Stimulated activated memory B cell treated with anti-CD40 and anti-IgM and Interleukin-4, amounts not matched to agents 10 μg/mL and 1 μg/mL and 100 μg/mL, for 72 hours (primary cell): ENCODE measurements at regions not wholly inside any gene's neighbourhood (a gene's known extent, or its start where the extent isn't known, plus 50 kb on each side); places are given as distances from the start of the nearest gene placed in this dataset.
A peak's percentile ranks its signal among the peaks of the same experiment; 100 is the strongest.
"Not testable (repeated sequence)": the region's sequence is repeated elsewhere in the genome, so short reads cannot be mapped to it uniquely, and the experiment has no call there.

ENCODE experiments used
- ATAC-seq: fragments of 150-1000 bp; cut with Tn5 transposase; 2 replicates; pipeline ENCODE4 v1.10.0; 2021
- H3K27ac Mint-ChIP-seq: one replicate; pipeline ENCODE4 v1.8.0; 2022; ENCODE audit warnings: mild to moderate bottlenecking, mixed read lengths
- H3K27me3 Mint-ChIP-seq: one replicate; pipeline ENCODE4 v1.8.0; 2022; ENCODE audit warnings: mixed read lengths
- H3K36me3 Mint-ChIP-seq: one replicate; pipeline ENCODE4 v1.8.0; 2022; ENCODE audit warnings: mixed read lengths
- H3K4me1 Mint-ChIP-seq: one replicate; pipeline ENCODE4 v1.8.0; 2022; ENCODE audit warnings: mixed read lengths
- H3K4me3 Mint-ChIP-seq: one replicate; pipeline ENCODE4 v1.8.0; 2022; ENCODE audit warnings: mild to moderate bottlenecking, moderate library complexity, mixed read lengths
- H3K9me3 Mint-ChIP-seq: one replicate; pipeline ENCODE4 v1.8.0; 2022; ENCODE audit warnings: mixed read lengths

DNA sequence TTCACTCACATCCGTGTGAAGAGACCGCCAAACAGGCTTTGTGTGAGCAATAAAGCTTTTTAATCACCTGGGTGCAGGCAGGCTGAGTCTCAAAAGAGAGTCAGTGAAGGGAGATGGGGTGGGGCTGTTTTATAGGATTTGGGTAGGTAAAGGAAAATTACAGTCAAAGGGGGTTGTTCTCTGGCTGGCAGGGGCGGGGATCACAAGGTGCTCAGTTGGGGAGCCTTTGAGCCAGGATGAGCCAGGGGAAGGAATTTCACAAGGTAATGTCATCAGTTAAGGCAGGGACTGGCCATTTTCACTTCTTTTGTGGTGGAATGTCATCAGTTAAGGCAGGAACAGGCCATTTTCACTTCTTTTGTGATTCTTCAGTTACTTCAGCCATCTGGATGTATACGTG lies 210.3 kb upstream of the ELL2 start:
- not testable (repeated sequence) for H3K27ac Mint-ChIP-seq, H3K36me3 Mint-ChIP-seq, H3K27me3 Mint-ChIP-seq, H3K4me3 Mint-ChIP-seq, H3K9me3 Mint-ChIP-seq, ATAC-seq, H3K4me1 Mint-ChIP-seq

DNA sequence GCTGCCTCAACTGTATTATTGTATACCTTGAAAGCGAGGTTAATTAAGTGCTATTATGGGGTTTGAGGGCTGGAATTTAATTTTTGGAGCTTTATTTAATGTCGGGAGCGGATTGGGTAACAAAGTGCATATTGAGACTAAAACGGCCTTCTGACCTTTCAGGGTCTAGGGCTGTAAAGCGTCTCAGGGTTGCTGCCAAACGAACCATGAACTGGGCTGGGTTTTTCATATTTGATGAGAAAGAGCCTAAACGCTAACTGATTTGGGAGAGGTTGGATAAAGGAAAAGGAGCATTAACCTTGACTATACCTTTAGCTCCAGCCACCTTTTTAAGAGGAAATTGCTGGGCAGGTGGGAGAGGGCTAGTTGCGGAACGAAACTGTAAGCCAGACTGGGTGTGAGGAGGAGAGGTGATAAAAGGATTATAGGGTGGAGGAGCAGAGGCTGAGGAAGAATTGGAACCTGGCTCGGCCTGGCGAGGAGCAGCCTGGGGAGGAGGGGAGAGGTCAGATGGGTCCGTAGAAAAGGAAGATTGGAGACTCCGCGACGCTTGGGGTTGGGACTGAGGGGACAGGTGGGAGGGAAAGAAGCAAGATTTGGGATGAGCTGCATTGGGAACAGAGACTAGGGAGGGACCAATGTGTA lies 209.0 kb upstream of the ELL2 start:
- ATAC-seq, H3K27me3 Mint-ChIP-seq, H3K4me1 Mint-ChIP-seq, H3K9me3 Mint-ChIP-seq, H3K4me3 Mint-ChIP-seq, H3K36me3 Mint-ChIP-seq, H3K27ac Mint-ChIP-seq: not testable (repeated sequence)

DNA sequence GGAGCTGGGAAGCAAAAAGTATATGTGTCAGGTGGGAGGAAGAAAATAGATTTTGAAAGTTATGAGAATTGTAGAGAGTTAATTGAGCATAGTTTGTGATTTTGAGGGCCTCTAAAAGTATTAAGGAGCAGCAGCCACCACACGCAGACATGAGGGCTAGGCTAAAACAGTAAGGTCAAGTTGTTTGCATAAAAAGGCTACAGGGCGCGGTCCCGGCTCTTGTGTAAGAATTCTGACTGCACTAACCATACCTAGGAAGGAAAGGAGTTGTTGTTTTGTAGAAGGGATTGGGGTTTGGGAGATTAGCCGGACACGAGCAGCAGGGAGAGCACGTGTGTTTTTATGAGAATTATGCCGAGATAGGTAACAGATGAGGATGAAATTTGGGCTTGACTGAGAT lies 207.2 kb upstream of the ELL2 start:
- not testable (repeated sequence) for H3K4me1 Mint-ChIP-seq, ATAC-seq, H3K36me3 Mint-ChIP-seq, H3K27ac Mint-ChIP-seq, H3K9me3 Mint-ChIP-seq, H3K4me3 Mint-ChIP-seq
- peaks cover 11% of the 10 kb centered on the region for H3K27me3 Mint-ChIP-seq

DNA sequence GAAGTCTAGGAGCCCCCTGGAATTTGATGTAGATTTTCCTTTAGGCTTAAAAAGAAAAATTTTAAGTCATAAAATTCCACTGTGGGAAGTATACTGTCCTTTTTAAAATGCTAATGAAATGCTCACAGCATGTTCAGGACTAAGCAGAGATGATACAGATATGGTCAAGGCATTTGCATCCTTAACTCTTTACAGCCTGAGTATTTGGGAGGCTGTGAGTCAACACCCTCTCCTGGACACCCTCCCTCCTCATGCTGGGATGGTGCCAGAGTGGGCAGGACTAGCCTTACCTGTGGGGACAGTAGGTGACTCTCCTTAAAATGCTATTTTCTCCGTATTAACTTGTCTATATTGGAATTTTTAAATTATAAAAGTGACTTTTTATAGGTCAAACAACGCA lies 197.4 kb upstream of the ELL2 start:
- H3K9me3 Mint-ChIP-seq = no peaks in the 10 kb centered on the region
- H3K4me1 Mint-ChIP-seq = no peaks in the 10 kb centered on the region
- no peak overlapping the region for H3K27ac Mint-ChIP-seq
- peaks cover under 1% of the 10 kb centered on the region for H3K27me3 Mint-ChIP-seq
- no peak for ATAC-seq
- H3K4me3 Mint-ChIP-seq = no peak overlapping the region
- no peaks in the 10 kb centered on the region for H3K36me3 Mint-ChIP-seq

DNA sequence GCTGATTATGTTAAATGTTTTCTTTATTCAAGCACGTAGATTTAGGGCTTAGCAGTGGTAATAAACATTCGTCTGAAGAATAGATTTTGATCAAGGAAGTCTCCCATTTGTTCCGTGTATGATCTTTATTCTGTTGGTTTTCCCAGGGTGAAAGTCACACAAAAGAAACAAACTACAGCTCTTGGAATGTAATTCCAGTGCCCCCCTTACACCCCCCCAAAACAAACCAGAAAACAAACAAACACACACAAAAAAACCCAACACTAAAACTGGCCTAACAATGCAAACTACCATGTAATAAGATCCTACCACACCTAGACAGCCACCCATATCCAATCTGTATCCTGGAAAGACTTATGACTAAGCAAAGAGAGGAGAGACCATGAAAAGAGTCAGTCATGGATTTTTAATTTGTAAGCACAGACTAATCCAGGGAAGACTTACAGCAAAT lies 196.2 kb upstream of the ELL2 start:
- H3K4me3 Mint-ChIP-seq = no peak overlapping the region
- no peak for ATAC-seq
- no peaks in the 10 kb centered on the region for H3K36me3 Mint-ChIP-seq
- no peaks in the 10 kb centered on the region for H3K27me3 Mint-ChIP-seq
- no peaks in the 10 kb centered on the region for H3K9me3 Mint-ChIP-seq
- H3K4me1 Mint-ChIP-seq = no peaks in the 10 kb centered on the region
- H3K27ac Mint-ChIP-seq = no peak overlapping the region

DNA sequence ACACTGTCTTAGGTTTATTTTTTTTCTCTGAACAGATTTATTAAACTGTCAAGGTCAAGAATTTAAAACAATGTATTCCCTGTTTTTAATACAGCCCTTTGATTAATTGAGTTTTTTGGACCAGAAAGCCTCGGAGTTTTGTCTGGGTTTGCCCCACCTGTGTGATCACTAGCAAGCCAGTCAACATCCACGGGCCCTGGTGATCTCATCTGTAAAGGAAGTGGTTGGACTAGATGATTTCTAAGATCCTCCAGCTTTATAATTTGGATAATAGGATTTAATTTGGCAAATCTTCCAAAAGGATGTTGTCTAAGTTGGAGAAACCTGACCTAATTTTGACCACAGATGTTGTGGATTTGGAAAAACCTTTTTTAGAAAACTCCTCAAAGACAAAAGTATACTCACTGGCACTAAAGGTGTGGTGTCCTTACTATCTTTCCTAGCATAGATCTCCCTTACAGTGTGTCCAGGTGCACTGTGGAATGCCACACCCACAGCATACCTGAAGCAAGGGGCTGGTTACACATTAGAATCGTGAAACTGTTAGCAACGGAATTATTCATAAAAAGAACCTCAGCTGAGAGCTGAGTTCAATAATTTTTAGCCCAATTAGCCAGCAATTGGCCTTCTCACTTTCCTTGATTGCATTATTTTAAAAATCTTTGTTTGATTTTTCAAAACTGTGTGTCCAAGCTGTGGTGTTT lies 195.6 kb upstream of the ELL2 start:
- no peak for ATAC-seq

DNA sequence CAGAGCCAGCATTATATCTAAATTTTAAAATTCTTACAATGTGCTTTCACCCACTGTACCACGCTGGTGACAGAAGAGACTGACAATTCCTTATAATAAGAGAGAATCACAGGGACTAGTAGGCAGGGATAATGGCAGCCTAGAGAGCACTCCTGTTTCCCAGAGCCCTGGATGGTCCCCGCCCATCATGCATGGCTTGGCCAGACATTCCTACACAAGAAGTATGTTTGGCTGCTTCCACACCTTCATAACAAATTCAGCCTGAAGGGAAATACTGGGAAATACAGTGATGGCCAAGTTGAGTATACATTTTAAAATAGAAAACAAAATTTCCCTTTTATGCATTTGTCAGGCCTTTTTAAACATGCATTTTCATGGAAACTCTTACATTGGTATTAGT lies 193.5 kb upstream of the ELL2 start:
- Mint-ChIP-seq H3K27me3 (no peaks in the 10 kb centered on the region), H3K36me3 (no peaks in the 10 kb centered on the region), H3K9me3 (no peaks in the 10 kb centered on the region), H3K27ac (no peak overlapping the region), H3K4me1 (no peaks in the 10 kb centered on the region), H3K4me3 (no peak overlapping the region)
- ATAC-seq = no peak

More for the DNA sequence above, 195.6 kb upstream of the ELL2 start:
- H3K36me3 Mint-ChIP-seq = no peaks in the 10 kb centered on the region
- H3K27ac Mint-ChIP-seq = no peak overlapping the region
- H3K4me1 Mint-ChIP-seq = no peaks in the 10 kb centered on the region
- H3K4me3 Mint-ChIP-seq = no peak overlapping the region
- no peaks in the 10 kb centered on the region for H3K9me3 Mint-ChIP-seq
- H3K27me3 Mint-ChIP-seq = no peaks in the 10 kb centered on the region

DNA sequence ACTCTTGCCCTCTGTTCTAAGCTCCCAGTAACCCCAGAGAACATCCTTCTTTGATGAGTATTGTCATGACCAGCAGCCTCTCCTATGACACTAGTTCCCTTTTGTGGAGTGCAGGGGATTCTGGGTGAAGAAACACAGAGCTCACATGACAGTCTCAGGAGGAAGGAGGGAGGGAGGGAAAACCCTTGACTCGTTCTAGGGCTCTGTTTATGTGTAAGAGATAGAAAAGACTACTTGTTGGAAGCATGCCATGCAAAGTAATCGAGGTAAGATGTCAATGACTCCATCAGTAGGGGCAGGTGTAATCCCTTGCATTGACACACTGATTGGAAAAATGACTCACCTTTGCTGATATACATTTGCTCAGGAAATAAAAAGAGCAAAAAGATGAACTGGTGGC lies 190.2 kb upstream of the ELL2 start:
- Mint-ChIP-seq H3K9me3 (no peaks in the 10 kb centered on the region), H3K27me3 (no peaks in the 10 kb centered on the region), H3K27ac (no peak overlapping the region), H3K4me3 (no peak overlapping the region), H3K4me1 (no peaks in the 10 kb centered on the region), H3K36me3 (no peaks in the 10 kb centered on the region)
- peak; percentile 61 for ATAC-seq

DNA sequence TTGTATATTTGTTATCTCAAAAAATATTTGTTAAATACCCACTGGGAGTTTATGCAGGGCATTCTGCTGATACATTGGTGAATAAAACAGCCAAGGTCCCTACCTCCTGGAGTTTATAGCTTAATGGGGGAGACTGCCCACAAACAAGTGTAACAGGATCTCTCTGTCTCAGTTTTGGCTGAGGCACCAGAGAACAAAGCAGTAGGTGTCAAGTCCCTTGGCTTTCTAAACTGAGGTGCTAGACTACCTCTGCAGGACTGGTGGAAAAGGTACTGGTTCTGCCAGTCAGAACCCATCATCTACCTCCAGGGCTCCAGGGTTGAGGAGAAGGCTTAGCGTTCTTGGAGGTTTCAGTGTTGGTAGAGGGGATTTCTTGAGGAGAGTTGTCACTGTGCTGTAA lies 188.4 kb upstream of the ELL2 start:
- Mint-ChIP-seq H3K9me3 (no peaks in the 10 kb centered on the region), H3K4me3 (no peak overlapping the region), H3K36me3 (no peaks in the 10 kb centered on the region), H3K27ac (no peak overlapping the region), H3K27me3 (no peaks in the 10 kb centered on the region), H3K4me1 (no peaks in the 10 kb centered on the region)
- no peak for ATAC-seq

DNA sequence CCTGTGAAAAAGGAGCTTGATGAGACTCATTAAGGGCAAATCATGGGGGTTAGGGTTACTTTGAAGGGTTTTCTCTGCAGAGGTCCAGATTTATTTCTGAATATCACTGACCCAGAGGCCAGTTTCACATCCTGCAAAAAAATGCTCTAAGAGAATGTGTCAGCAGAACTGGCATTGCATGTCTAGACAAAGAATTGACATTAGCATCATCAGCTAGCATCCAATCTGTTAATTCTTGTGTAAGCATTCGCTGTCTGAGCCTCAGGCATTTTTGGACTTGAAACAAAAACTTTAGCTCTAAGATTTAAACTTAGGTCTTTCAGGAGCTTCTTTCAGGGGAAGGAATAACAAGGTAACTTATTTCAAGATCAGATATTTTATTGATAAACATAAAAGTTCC lies 187.9 kb upstream of the ELL2 start:
- Mint-ChIP-seq H3K9me3 (no peaks in the 10 kb centered on the region), H3K4me3 (no peak overlapping the region), H3K4me1 (no peaks in the 10 kb centered on the region), H3K36me3 (no peaks in the 10 kb centered on the region), H3K27me3 (no peaks in the 10 kb centered on the region), H3K27ac (no peak overlapping the region)
- ATAC-seq = no peak

DNA sequence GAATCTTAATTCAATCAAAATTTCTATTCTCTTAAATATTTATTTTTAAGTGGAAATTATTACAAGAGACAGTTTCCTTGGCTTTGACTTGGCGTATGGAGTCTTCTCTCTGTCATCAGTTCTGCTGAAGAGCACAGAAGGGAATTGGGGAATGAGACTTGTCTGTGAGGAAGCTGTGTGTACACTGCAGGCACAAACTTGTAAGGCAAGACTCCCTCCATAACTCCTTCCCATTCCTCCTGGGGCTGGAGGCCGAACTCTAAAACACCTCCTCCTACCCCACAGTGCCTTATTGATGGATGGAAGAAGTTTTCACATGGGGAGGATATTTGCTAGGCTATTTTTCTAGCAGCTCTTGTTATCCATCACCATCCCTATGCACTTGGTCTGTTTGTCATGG lies 187.4 kb upstream of the ELL2 start:
- H3K27me3 Mint-ChIP-seq = no peaks in the 10 kb centered on the region
- no peaks in the 10 kb centered on the region for H3K36me3 Mint-ChIP-seq
- H3K27ac Mint-ChIP-seq = no peak overlapping the region
- no peaks in the 10 kb centered on the region for H3K9me3 Mint-ChIP-seq
- ATAC-seq = no peak
- no peaks in the 10 kb centered on the region for H3K4me1 Mint-ChIP-seq
- H3K4me3 Mint-ChIP-seq = no peak overlapping the region

DNA sequence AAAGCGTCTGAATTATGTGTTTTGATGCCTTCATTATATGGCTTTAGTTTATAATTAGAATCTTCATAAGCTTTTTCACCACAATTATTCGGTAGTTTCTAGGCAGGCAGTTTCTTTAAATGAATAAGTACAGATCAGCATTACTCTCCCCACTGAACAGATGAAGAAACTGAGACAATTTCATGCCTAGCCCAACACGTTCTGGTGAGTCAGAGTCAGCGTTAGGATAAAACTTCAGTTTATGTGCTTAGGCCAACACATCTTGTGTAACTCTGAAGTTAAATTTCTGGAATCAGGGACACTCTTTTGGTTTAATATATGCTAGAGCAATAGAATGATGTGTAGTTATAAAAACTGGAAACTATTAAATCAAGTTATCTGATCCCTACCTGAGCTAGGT lies 186.7 kb upstream of the ELL2 start:
- Mint-ChIP-seq H3K27ac (no peak overlapping the region), H3K36me3 (no peaks in the 10 kb centered on the region), H3K27me3 (no peaks in the 10 kb centered on the region), H3K4me3 (no peak overlapping the region), H3K4me1 (no peaks in the 10 kb centered on the region), H3K9me3 (no peaks in the 10 kb centered on the region)
- ATAC-seq = no peak

DNA sequence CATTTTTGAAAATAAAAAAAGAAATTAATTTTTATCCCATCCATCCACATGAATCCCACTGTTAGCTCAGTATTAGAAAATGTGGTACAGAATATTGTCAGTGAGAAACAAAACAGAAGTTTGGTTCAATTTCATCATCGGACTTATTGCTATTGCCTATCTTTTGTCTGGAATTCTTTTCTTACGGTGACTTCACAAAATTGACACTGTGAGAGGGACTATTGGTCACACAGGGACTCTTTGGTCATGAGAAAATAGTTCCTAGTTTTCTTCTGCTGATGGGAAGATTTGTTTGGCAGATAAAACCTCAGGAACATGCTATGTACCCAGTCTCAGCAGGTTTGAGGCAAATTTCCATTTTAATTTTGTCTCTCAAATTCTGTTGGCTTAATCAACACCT lies 186.2 kb upstream of the ELL2 start:
- Mint-ChIP-seq H3K4me1 (no peaks in the 10 kb centered on the region), H3K27me3 (no peaks in the 10 kb centered on the region), H3K36me3 (no peaks in the 10 kb centered on the region), H3K4me3 (no peak overlapping the region), H3K27ac (no peak overlapping the region), H3K9me3 (no peaks in the 10 kb centered on the region)
- no peak for ATAC-seq

DNA sequence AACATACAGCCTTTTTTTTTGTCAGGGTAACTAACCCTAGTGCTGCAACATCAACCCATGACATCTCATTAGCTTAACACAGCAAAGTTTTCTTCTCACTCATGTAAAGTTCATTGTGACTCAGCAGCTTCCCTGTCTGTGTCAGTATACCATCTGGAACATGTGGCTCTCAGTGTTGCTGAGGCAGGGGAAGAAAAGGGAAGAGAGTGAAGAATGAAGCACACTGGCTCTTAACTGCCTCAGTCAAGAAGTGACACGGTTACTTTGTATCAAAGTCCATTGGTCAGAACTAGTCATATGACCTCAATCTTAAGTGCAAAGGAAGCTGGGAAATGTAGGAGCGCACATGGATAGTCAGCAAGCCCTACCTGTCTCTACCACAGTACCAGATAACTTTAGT lies 185.0 kb upstream of the ELL2 start:
- Mint-ChIP-seq H3K36me3 (no peaks in the 10 kb centered on the region), H3K9me3 (no peaks in the 10 kb centered on the region), H3K27ac (no peak overlapping the region), H3K27me3 (no peaks in the 10 kb centered on the region), H3K4me3 (no peak overlapping the region), H3K4me1 (no peaks in the 10 kb centered on the region)
- peak; percentile 39 for ATAC-seq

DNA sequence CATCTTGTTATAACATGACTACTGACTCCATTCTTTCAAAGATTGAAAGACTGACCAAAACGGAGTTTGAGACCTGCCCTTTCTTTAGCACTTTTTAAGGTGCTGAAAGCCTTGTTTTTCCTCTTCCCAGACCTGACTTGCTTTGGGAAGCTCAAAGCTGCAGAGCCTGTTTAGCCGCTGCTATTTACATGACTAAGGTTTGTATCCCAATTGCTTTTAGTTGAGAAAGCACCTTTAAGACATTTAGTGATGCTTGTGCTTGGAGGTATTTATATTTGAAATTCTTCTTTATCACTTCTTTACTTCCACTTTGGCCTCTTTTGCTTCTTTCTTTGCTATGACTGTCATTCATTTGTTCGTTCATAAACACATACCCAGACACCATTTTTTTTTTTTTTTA lies 182.6 kb upstream of the ELL2 start:
- no peak overlapping the region for H3K27ac Mint-ChIP-seq
- no peaks in the 10 kb centered on the region for H3K4me1 Mint-ChIP-seq

DNA sequence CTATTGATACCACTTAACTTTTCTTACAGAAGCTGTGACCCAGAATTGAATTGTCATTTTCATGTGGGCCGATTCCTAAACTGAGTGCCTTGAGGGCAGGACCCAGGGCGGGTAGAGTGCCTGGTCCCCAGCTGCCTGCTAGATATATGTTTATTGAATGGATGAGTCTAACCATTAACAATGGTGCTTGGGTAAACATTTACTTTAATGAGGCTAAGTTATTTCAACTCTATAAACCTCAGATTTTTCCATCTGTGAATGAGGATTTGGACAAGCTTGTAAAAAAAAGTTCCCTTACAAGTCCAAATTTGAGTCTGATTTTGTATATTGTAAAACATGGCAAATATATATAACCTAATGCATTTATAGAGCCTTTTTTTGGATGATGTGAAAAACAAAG lies 181.8 kb upstream of the ELL2 start:
- Mint-ChIP-seq H3K9me3 (no peaks in the 10 kb centered on the region), H3K36me3 (no peaks in the 10 kb centered on the region), H3K27me3 (no peaks in the 10 kb centered on the region), H3K4me1 (no peaks in the 10 kb centered on the region), H3K4me3 (no peak overlapping the region), H3K27ac (no peak overlapping the region)
- no peak for ATAC-seq

More for the DNA sequence above, 182.6 kb upstream of the ELL2 start:
- Mint-ChIP-seq H3K27me3 (no peaks in the 10 kb centered on the region), H3K36me3 (no peaks in the 10 kb centered on the region), H3K4me3 (no peak overlapping the region), H3K9me3 (no peaks in the 10 kb centered on the region)
- ATAC-seq = no peak
